ENCODE measurements at regions not wholly inside any gene's neighbourhood (a gene's known extent, or its start where the extent isn't known, plus 50 kb on each side); places are given as distances from the start of the nearest gene placed in this dataset.
A peak's percentile ranks its signal among the peaks of the same experiment; 100 is the strongest.

- no peak for DNase-seq (ENCODE audit: extremely low spot score, unreplicated experiment)
- H3K27ac Mint-ChIP-seq: no peak overlapping the region
- no peaks in the 10 kb centered on the region for H3K36me3 Mint-ChIP-seq
- no peak overlapping the region for H3K4me3 Mint-ChIP-seq
- no peaks in the 10 kb centered on the region for H3K27me3 Mint-ChIP-seq
- no peak for TF ChIP-seq CTCF (conservative IDR thresholded peaks at IDR 0.05)
- H3K4me1 Mint-ChIP-seq (ENCODE audit: unreplicated experiment): no peaks in the 10 kb centered on the region
- no peaks in the 10 kb centered on the region for H3K9me3 Mint-ChIP-seq
Observed at GRCh38 chr10:56785292-56785691, 424.2 kb upstream of the ZWINT start.

GRCh38 chr10:56782503-56782902, 421.4 kb upstream of the ZWINT start:
- Mint-ChIP-seq H3K9me3 (no peaks in the 10 kb centered on the region), H3K4me3 (no peak overlapping the region), H3K36me3 (no peaks in the 10 kb centered on the region), H3K4me1 (ENCODE audit: unreplicated experiment) (no peaks in the 10 kb centered on the region), H3K27ac (no peak overlapping the region), H3K27me3 (no peaks in the 10 kb centered on the region)
- peak; percentile 43 for TF ChIP-seq CTCF (conservative IDR thresholded peaks at IDR 0.05)
- DNase-seq (ENCODE audit: extremely low spot score, unreplicated experiment): no peak

GRCh38 chr10:56771343-56771742, 410.3 kb upstream of the ZWINT start:
- Mint-ChIP-seq H3K27me3 (no peaks in the 10 kb centered on the region), H3K27ac (no peak overlapping the region)

GRCh38 chr10:56763090-56763489, 402.0 kb upstream of the ZWINT start:
- Mint-ChIP-seq H3K27me3 (no peaks in the 10 kb centered on the region), H3K4me1 (ENCODE audit: unreplicated experiment) (no peaks in the 10 kb centered on the region), H3K4me3 (no peak overlapping the region), H3K36me3 (no peaks in the 10 kb centered on the region), H3K9me3 (peaks cover 16% of the 10 kb centered on the region), H3K27ac (no peak overlapping the region)
- no peak for TF ChIP-seq CTCF (conservative IDR thresholded peaks at IDR 0.05)
- no peak for DNase-seq (ENCODE audit: extremely low spot score, unreplicated experiment)

More at GRCh38 chr10:56771343-56771742, 410.3 kb upstream of the ZWINT start:
- Mint-ChIP-seq H3K36me3 (no peaks in the 10 kb centered on the region), H3K4me3 (no peak overlapping the region), H3K4me1 (ENCODE audit: unreplicated experiment) (no peaks in the 10 kb centered on the region), H3K9me3 (peaks cover 4% of the 10 kb centered on the region)
- no peak for DNase-seq (ENCODE audit: extremely low spot score, unreplicated experiment)
- no peak for TF ChIP-seq CTCF (conservative IDR thresholded peaks at IDR 0.05)

GRCh38 chr10:56745490-56745889, 384.4 kb upstream of the ZWINT start:
- H3K27me3 Mint-ChIP-seq: no peaks in the 10 kb centered on the region
- DNase-seq (ENCODE audit: extremely low spot score, unreplicated experiment): no peak
- H3K36me3 Mint-ChIP-seq: no peaks in the 10 kb centered on the region
- TF ChIP-seq CTCF (conservative IDR thresholded peaks at IDR 0.05): no peak
- H3K4me1 Mint-ChIP-seq (ENCODE audit: unreplicated experiment): no peaks in the 10 kb centered on the region
- no peak overlapping the region for H3K27ac Mint-ChIP-seq
- no peaks in the 10 kb centered on the region for H3K9me3 Mint-ChIP-seq
- no peak overlapping the region for H3K4me3 Mint-ChIP-seq

- Mint-ChIP-seq H3K27ac (no peak overlapping the region), H3K36me3 (no peaks in the 10 kb centered on the region), H3K4me3 (no peak overlapping the region), H3K4me1 (ENCODE audit: unreplicated experiment) (no peaks in the 10 kb centered on the region), H3K9me3 (peaks cover 6% of the 10 kb centered on the region), H3K27me3 (no peaks in the 10 kb centered on the region)
- no peak for TF ChIP-seq CTCF (conservative IDR thresholded peaks at IDR 0.05)
- DNase-seq (ENCODE audit: extremely low spot score, unreplicated experiment): no peak
Observed at GRCh38 chr10:56728349-56728748, 367.3 kb upstream of the ZWINT start.
